HEK293 (cell line): ENCODE measurements at regions not wholly inside any gene's neighbourhood (a gene's known extent, or its start where the extent isn't known, plus 50 kb on each side); places are given as distances from the start of the nearest gene placed in this dataset.

ENCODE experiments used
- ZNF792 ChIP-seq: fragments of 450-650 bp; formaldehyde crosslinking; IDR thresholded peaks from 2 replicates; pipeline ENCODE4 v1.5.1; 2016; ENCODE audit warnings: missing biosample characterization, missing genetic modification characterization
- TF ChIP-seq, protein P1 (sequence below): fragments of 450-650 bp; formaldehyde crosslinking; IDR thresholded peaks from 2 replicates; pipeline ENCODE4 v1.5.1; 2016; ENCODE audit warnings: missing biosample characterization, missing genetic modification characterization, low read depth

DNA sequence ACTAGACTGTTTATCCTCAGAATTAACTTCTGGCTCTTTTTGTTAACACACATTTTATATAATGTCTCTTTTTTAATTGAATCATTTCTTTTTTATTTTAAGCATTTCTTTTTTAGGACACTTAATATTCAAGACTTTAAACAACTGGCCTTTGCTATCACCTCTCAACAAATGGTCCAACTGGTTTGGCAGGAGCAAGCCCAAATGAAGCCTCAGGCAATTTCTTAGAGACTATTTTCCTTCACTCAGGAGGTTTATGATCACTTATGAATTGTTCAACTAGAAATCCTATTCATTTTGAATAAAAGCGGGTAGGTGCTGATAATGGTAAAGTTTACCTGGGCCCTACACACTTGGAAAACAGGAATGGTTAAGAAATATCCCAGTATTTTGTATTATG lies 705.6 kb upstream of the GBE1 start:
- TF ChIP-seq ZNF792 (tag by site-specific recombination) = no peak
- TF ChIP-seq, protein P1, sequence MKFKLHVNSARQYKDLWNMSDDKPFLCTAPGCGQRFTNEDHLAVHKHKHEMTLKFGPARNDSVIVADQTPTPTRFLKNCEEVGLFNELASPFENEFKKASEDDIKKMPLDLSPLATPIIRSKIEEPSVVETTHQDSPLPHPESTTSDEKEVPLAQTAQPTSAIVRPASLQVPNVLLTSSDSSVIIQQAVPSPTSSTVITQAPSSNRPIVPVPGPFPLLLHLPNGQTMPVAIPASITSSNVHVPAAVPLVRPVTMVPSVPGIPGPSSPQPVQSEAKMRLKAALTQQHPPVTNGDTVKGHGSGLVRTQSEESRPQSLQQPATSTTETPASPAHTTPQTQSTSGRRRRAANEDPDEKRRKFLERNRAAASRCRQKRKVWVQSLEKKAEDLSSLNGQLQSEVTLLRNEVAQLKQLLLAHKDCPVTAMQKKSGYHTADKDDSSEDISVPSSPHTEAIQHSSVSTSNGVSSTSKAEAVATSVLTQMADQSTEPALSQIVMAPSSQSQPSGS (tag by site-specific recombination) = no peak
